Activated CD8-positive, alpha-beta memory T cell treated with anti-CD3 and anti-CD28 coated beads, Interleukin-2, amount 50 U/mL, for 1 hour (primary cell): ENCODE measurements at regions not wholly inside any gene's neighbourhood (a gene's known extent, or its start where the extent isn't known, plus 50 kb on each side); places are given as distances from the start of the nearest gene placed in this dataset.

ENCODE experiments used
- DNase-seq: peaks from one replicate; pipeline ENCODE4 v3.0.0-alpha.2; 2020; ENCODE audit errors: extremely low read depth

- no peak for DNase-seq
These were observed 110.7 kb upstream of the SDK2 start for GRCh38 chr17:73754886-73755400.

DNA sequence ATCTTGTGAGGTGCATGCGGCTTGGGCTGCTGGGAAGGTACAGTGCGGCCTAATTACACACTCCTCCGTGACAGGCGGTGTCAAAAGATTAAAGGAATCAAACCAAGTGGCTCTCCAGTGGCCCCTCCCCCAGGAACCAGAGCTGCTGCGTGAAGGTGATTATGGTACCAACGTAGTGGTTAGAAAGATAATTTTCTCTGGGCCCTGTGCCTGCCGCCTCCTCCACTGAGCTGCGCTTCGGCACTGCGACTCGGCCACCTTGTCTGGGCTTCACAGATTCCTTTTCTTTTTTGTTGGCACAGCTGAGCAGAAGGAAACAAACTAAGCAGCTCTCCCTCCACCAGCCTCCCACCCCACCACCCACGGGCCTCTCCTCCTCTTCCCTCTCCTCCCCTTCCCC, 113.2 kb upstream of the SDK2 start:
- DNase-seq: no peak

DNA sequence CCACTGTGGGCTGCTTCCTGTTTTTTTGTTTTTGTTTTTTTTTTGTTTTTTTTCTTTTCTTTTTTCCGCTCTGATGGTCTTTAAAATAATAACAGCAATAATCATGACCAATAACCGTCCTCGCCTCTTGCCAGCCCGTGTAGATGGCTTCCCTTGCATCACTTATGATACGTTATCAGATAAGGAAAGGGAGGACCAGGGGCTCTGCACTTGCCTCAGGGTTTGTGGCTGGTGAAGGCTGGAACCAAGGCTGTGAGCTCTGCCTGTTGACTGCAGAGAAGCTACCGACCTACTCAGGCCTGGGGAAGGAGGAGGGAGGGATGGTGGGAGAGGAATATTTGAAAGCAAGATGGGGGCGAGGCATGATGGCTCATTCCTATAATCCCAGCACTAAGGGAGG, 114.0 kb upstream of the SDK2 start:
- no peak for DNase-seq

- DNase-seq: no peak
These were observed 115.1 kb upstream of the SDK2 start for GRCh38 chr17:73759324-73759723.

- no peak for DNase-seq
These were observed 115.6 kb upstream of the SDK2 start for GRCh38 chr17:73759734-73760438.

GRCh38 chr17:73760439-73760758, 116.2 kb upstream of the SDK2 start:
- DNase-seq: no peak

DNA sequence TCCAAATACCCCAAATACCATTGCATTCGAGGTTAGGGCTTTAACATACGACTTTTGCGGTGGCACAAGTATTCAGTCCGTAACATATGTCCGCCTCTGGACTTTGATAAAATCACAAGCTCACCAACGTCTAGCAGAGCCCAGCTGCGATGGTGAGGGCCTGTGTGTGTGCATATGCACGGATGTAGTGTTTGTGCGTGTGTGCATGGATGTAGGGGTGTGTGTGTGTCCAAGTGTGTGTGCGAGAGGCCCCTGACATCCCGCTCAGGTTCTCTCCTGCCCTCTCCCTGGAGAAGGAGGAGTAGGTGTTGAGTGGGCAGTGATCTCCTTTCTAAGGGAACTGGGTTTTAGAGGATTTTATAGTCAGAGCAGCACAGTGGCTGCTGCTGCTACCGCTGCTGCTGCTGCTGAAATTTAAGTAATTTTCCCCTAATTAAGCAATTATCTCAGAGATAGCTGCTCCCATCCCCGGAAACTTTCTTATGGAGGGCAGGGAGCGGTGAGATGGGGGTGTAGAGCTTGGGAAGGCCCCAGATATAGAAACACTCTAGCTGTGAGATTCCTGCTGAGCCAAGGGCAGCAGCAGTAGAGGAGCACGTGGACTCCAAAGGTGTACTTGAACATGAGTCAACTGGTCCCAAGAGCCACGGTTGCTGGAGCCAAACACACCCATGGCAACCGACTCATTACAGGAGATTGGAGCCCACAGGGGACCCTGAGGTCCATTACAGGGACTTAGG, 121.7 kb upstream of the SDK2 start:
- DNase-seq: no peak

DNA sequence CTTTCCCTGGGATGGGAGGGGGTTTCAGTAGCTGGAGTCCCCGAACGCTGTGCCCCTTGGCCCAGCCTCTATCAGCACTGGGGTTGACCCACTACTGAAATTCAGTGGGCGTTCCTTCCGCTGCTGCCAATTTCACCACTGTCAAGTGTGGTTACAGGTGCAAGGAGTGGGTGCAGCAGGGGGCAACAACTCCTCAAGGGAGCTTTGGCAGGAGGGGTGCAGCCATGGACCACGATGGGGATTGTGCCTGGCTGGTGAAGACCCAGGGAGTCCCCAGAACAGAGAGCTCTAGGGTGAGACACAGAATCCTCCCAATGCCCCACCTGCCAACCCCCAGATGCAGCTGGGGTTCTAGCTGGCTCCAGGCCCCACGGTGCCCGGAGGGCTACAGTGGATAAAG, 123.5 kb upstream of the SDK2 start:
- no peak for DNase-seq

DNA sequence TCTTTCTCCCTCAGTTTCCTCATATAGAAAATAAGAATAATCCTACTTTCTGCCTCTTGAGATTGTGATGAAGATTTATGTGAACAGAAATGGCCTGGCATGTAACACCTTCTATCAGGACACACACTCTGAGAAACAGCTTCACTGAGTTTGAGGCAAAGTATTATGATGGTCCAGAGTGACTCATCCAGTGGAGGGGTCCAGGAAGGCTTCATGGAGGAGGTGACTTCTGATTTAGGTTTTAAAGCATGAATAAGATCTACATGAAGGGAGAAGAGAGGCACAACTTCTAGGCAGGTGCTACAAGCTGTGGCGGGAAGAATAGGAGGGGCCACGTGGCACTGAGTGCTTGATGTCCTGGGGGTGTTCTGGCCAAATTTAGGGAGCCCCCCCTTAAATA, 124.4 kb upstream of the SDK2 start:
- no peak for DNase-seq

DNA sequence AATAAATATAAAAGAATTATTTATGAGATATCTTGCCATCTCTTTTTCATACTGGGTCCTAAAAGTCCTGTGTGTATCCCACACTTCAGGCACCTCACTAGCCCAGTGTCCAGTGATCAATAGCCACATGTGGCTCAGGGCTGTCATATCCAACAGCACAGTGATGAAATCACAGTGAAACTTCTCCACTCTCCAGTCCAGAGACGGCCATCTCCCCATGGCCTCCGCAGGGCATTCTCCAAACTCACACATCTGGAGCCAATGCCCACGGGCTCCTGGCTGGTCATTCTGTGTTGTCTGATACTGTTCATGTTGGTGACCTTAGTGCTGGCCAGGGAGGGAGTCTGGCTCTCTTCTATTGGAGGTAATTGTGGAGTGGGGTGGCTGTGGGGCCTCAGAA, 125.2 kb upstream of the SDK2 start:
- no peak for DNase-seq

GRCh38 chr17:73770115-73770848, 126.0 kb upstream of the SDK2 start:
- no peak for DNase-seq

- DNase-seq: no peak
These were observed 126.6 kb upstream of the SDK2 start for GRCh38 chr17:73770849-73771229.

- no peak for DNase-seq
These were observed 128.0 kb upstream of the SDK2 start for GRCh38 chr17:73772107-73772705.

GRCh38 chr17:73773702-73774101, 129.5 kb upstream of the SDK2 start:
- DNase-seq: no peak

- no peak for DNase-seq
These were observed 130.6 kb upstream of the SDK2 start for GRCh38 chr17:73774852-73775251.

DNA sequence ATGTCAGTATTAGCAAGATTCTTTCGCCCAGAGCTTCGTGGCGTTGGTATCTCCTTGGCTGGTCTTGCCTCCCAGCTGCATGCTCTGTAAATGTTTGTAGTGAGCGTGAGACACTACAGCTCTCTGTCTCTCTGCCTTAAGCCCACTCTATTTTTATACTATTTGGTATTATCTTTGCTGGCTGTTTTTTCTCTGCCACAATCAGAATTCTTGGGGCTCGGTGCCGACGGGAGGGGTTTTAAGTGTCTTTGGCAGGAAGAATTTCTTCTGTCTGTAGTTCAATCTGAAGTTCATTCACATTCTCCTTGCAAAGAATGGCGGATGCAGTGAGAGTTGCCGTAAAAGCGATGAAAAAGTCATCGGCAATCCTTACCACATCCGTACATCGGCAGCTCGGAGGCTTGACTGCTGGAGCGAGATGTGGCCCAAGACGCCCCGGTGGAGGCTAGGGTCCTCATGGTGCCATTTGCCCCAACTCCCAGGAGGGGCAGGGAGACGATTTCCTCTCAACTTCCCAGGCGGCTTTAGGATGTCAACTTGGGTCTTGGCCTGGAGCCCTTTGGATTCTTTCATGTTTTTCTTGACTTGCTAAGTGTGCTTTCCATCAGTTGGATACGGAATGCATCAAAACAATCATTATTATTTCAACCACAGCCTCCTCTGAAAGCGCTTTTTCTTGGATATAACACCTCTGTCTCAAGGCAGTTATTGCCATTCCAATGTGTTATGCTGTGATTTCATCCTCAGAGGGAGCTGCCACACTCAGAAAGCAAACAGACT, 132.3 kb upstream of the SDK2 start:
- DNase-seq: no peak

DNA sequence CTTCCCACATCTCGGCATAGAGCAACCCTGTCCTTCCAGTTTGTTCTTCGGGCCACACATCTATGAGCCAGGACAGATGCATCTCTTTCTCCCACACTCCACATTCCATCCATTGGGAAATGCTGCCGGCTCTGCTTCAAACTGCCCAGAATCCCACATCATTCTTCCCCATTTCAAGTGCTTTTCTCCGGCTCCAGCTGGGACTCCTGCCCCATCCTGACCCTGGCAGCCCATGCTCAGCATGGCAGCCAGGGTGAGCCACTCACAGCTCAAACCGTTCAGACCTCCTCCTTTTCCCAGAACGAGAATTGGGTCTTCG, 132.8 kb upstream of the SDK2 start:
- DNase-seq: no peak

- DNase-seq: no peak
These were observed 138.0 kb upstream of the SDK2 start for GRCh38 chr17:73782231-73782630.

GRCh38 chr17:73782641-73783381, 138.6 kb upstream of the SDK2 start:
- DNase-seq: no peak

DNA sequence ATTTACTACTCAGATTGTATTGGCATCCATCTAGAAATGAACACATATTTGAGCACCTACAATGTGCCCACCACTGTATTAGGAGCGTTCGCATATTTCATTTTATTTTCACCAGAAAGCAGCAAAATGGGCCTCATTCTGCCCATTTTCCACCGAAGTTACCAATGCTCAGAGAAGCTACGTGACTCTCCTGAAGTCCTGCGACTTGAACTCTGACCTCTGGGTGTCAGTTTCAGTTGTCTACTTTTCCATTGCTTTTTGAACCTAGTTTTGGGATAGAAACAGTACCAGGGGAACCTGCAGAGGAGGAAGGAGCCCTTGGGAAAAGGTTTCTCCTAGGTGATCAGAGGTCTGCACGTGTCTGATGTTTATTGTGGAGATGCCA, 139.1 kb upstream of the SDK2 start:
- no peak for DNase-seq

DNA sequence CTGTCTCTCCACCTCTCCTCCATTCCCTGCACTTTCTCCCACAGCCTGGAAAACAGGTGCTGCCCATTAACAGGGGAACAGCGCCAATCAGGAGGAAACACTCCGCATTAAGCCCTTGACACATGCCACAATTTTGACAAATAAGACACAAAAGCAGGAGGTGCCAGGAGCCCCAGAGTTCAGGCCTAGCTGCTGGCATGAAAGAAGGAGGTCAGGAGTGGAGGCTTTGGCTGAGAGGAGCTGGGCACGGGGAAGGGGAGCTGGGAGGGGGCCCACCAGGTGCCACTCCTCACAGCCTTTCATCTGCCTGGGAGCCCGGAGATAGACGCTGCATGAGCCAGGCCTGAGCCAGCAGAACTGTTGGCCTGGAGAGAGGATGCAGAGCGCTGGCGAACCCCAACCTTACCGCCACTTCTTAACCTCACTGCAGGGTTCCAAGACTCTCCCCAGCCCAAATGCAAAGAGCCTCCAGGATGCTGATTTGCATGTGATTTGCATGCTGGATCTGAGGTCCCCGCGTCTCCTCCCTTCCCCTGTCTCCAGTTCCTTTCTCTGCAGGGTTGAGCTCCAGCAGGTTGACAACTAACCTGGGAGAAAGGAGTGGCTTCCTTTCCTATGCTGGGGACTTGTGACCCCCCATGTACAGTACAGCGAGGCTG, 139.8 kb upstream of the SDK2 start:
- DNase-seq: no peak
